ENCODE measurements at regions not wholly inside any gene's neighbourhood (a gene's known extent, or its start where the extent isn't known, plus 50 kb on each side); places are given as distances from the start of the nearest gene placed in this dataset.
A peak's percentile ranks its signal among the peaks of the same experiment; 100 is the strongest.

GRCh38 chr21:32894321-32894720, 122.8 kb upstream of the PAXBP1 start:
- Mint-ChIP-seq H3K4me3 (ENCODE audit: low read depth) (no peak overlapping the region), H3K27ac (no peak overlapping the region), H3K27me3 (peaks cover 20% of the 10 kb centered on the region)

DNA sequence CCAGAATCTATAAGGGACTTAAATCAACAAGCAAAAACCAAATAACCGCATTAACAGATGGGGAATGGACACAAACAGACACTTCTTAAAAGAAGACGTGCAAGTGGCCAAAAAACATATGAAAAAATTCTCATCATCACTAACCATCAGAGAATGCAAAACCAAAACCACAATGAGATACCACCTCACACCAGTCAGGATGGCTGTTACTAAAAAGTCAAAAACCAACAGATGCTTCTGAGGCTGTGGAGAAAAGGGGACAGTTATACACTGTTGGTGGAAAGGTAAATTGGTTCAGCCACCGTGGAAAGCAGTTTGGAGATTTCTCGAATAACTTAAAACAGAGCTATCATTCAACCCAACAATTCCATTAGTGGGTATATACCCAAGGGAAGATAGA, 124.9 kb upstream of the OLIG2 start:
- peaks cover 12% of the 10 kb centered on the region for H3K27me3 Mint-ChIP-seq

More at GRCh38 chr21:32894321-32894720, 122.8 kb upstream of the PAXBP1 start:
- Mint-ChIP-seq H3K36me3 (ENCODE audit: insufficient read depth) (no peaks in the 10 kb centered on the region), H3K9me3 (ENCODE audit: low read depth) (no peaks in the 10 kb centered on the region), H3K4me1 (ENCODE audit: low read depth) (peaks cover 1% of the 10 kb centered on the region)
- DNase-seq (ENCODE audit: low spot score, unreplicated experiment) = no peak
- TF ChIP-seq CTCF (IDR thresholded peaks at IDR 0.05; ENCODE audit: unreplicated experiment) = no peak

GRCh38 chr21:32907521-32907920, 118.2 kb upstream of the OLIG2 start:
- peaks cover 2% of the 10 kb centered on the region for H3K27me3 Mint-ChIP-seq
- H3K27ac Mint-ChIP-seq = peak overlapping the region; percentile 73
- no peak overlapping the region for H3K4me3 Mint-ChIP-seq (ENCODE audit: low read depth)
- no peak for DNase-seq (ENCODE audit: low spot score, unreplicated experiment)
- TF ChIP-seq CTCF (IDR thresholded peaks at IDR 0.05; ENCODE audit: unreplicated experiment) = no peak
- no peaks in the 10 kb centered on the region for H3K9me3 Mint-ChIP-seq (ENCODE audit: low read depth)
- no peaks in the 10 kb centered on the region for H3K4me1 Mint-ChIP-seq (ENCODE audit: low read depth)
- H3K36me3 Mint-ChIP-seq (ENCODE audit: insufficient read depth) = no peaks in the 10 kb centered on the region

More for the DNA sequence above, 124.9 kb upstream of the OLIG2 start:
- H3K9me3 Mint-ChIP-seq (ENCODE audit: low read depth) = no peaks in the 10 kb centered on the region
- no peaks in the 10 kb centered on the region for H3K36me3 Mint-ChIP-seq (ENCODE audit: insufficient read depth)
- no peak overlapping the region for H3K27ac Mint-ChIP-seq
- H3K4me1 Mint-ChIP-seq (ENCODE audit: low read depth) = no peaks in the 10 kb centered on the region
- DNase-seq (ENCODE audit: low spot score, unreplicated experiment) = no peak
- H3K4me3 Mint-ChIP-seq (ENCODE audit: low read depth) = no peak overlapping the region
- no peak for TF ChIP-seq CTCF (IDR thresholded peaks at IDR 0.05; ENCODE audit: unreplicated experiment)

GRCh38 chr21:32908534-32908933, 117.2 kb upstream of the OLIG2 start:
- Mint-ChIP-seq H3K27ac (no peak overlapping the region), H3K9me3 (ENCODE audit: low read depth) (no peaks in the 10 kb centered on the region), H3K4me3 (ENCODE audit: low read depth) (no peak overlapping the region), H3K36me3 (ENCODE audit: insufficient read depth) (no peaks in the 10 kb centered on the region), H3K4me1 (ENCODE audit: low read depth) (no peaks in the 10 kb centered on the region), H3K27me3 (no peaks in the 10 kb centered on the region)
- DNase-seq (ENCODE audit: low spot score, unreplicated experiment) = no peak
- no peak for TF ChIP-seq CTCF (IDR thresholded peaks at IDR 0.05; ENCODE audit: unreplicated experiment)

GRCh38 chr21:32909393-32909792, 116.3 kb upstream of the OLIG2 start:
- H3K27me3 Mint-ChIP-seq = no peaks in the 10 kb centered on the region
- TF ChIP-seq CTCF (IDR thresholded peaks at IDR 0.05; ENCODE audit: unreplicated experiment) = no peak
- no peaks in the 10 kb centered on the region for H3K4me1 Mint-ChIP-seq (ENCODE audit: low read depth)
- no peak for DNase-seq (ENCODE audit: low spot score, unreplicated experiment)
- no peaks in the 10 kb centered on the region for H3K9me3 Mint-ChIP-seq (ENCODE audit: low read depth)
- H3K27ac Mint-ChIP-seq = no peak overlapping the region
- H3K4me3 Mint-ChIP-seq (ENCODE audit: low read depth) = no peak overlapping the region
- H3K36me3 Mint-ChIP-seq (ENCODE audit: insufficient read depth) = no peaks in the 10 kb centered on the region

Measured in progenitor cell of endocrine pancreas (in vitro differentiated cells).